WERI-Rb-1 (cell line): ENCODE measurements at regions not wholly inside any gene's neighbourhood (a gene's known extent, or its start where the extent isn't known, plus 50 kb on each side); places are given as distances from the start of the nearest gene placed in this dataset.

Experiments
- DNase-seq: peaks from one replicate; pipeline ENCODE4 v3.0.0-alpha.2; 2020
- H3K27ac ChIP-seq: fragments of 250-450 bp; sonication (Bioruptor Pico); 2 replicates; pipeline ENCODE4 v1.5.1; 2020; ENCODE audit warnings: mild to moderate bottlenecking, moderate library complexity
- H3K27me3 ChIP-seq: fragments of 250-450 bp; sonication (Bioruptor Pico); 2 replicates; pipeline ENCODE4 v1.5.1; 2021; ENCODE audit warnings: mild to moderate bottlenecking, low read depth, moderate library complexity; ENCODE audit not compliant: insufficient read depth, severe bottlenecking
- H3K36me3 ChIP-seq: fragments of 250-450 bp; sonication (Bioruptor Pico); 2 replicates; pipeline ENCODE4 v1.5.1; 2020; ENCODE audit warnings: mild to moderate bottlenecking, moderate library complexity
- H3K4me3 ChIP-seq: 2 replicates; pipeline ENCODE4 v1.5.1; 2011; ENCODE audit warnings: low read depth, mild to moderate bottlenecking, control low read depth, low read length
- H3K9me3 ChIP-seq: fragments of 250-450 bp; sonication (Bioruptor Pico); 2 replicates; pipeline ENCODE4 v1.5.1; 2021; ENCODE audit warnings: mild to moderate bottlenecking, moderate library complexity; ENCODE audit not compliant: severe bottlenecking
- TF ChIP-seq, protein P1 (sequence below): IDR thresholded peaks from 2 replicates; pipeline ENCODE4 v1.5.1; 2011; ENCODE audit warnings: low read depth, mild to moderate bottlenecking, control low read depth, inconsistent platforms, low read length

DNA sequence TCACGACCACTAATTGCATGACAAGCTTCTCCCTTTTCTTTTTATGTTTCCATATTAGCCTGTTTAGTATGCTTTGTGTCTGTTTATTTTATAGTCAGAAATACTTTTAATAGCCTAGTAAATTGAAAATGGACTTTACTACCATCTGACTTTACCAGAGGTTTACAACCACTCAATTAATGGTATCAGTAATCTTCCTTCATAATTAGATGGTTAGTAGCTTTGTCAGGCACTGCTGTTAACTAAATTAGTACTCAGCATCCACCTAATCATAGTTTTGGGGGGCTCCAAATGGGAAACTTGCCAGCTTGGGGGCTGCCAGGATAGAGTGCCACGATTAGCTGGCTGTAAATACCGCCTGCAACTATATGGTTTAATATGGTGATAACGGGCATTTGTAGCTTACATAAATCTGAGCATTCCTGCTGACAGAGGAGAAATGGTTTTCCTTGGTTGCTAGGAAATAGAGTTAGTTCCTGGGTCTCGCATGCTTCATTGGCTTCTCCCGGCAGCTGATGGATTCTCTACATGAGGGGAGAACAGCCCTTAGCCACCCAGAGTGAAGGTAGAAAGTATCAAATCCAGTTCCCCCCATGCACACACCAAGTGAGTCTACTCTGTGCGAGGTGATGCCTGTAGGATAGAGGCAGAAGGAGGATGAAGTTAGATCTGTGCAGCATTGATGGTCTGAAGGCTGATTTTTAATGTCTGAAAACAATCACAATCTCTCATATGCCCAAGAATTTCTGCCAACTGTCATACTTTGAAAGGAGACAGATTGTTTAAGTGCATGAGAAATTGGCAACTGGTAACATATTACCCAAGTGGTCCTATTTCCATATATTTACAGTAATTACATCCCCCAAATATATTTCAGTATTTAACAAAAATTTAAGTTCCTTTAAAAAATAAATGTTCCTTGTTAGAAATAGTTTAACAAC, 326.6 kb upstream of the PROK2 start:
- Histone ChIP-seq H3K36me3 (no peaks in the 10 kb centered on the region), H3K27ac (no peak overlapping the region), H3K9me3 (no peaks in the 10 kb centered on the region), H3K4me3 (no peak overlapping the region), H3K27me3 (no peaks in the 10 kb centered on the region)
- TF ChIP-seq, protein P1, sequence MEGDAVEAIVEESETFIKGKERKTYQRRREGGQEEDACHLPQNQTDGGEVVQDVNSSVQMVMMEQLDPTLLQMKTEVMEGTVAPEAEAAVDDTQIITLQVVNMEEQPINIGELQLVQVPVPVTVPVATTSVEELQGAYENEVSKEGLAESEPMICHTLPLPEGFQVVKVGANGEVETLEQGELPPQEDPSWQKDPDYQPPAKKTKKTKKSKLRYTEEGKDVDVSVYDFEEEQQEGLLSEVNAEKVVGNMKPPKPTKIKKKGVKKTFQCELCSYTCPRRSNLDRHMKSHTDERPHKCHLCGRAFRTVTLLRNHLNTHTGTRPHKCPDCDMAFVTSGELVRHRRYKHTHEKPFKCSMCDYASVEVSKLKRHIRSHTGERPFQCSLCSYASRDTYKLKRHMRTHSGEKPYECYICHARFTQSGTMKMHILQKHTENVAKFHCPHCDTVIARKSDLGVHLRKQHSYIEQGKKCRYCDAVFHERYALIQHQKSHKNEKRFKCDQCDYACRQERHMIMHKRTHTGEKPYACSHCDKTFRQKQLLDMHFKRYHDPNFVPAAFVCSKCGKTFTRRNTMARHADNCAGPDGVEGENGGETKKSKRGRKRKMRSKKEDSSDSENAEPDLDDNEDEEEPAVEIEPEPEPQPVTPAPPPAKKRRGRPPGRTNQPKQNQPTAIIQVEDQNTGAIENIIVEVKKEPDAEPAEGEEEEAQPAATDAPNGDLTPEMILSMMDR: no peak
- no peak for DNase-seq

DNA sequence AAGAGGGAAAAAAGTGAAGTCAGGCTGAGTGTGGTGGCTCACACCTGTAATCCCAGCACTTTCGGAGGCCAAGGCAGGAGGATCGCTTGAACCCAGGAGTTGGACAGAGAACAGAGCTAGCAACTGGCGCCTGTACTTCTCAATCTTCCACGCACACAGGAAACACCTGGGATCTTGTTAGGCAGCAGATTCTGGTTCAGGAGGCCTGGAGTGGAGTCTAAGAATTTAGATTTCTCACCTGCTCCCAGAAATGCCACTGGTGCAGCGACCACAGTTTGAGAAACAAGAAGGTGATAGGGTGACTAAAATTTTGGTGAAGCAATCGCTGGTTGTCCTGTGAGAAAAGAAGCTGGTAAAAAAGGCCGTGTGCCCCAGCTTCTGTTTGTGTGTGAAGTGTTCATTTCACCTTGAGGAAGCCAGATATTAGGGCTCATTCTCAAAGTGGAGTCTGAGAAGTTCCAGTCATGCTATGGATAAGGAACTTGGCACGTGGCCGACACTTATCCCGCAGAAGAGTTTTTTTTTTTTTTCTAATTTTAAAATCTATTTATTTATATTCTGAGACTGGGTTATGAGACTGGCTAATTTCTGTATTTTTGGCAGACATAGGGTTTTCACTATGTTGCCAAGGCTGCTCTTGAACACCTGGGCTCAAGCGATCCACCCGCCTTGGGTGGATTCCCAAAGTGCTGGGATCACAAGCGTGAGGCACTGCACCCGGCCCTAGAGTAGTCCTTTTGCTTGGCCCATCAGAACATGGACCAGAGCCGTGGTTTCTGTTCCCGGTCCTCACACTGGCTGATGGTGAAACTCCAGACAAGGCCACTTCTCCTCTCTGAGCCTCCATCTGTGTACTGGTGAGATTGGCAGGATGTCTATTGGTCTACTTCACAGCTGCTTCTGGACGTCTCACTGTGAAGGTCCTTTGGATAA, 324.6 kb upstream of the PROK2 start:
- DNase-seq: no peak
- TF ChIP-seq, protein P1: no peak
- Histone ChIP-seq H3K9me3 (no peaks in the 10 kb centered on the region), H3K27ac (no peak overlapping the region), H3K4me3 (no peak overlapping the region), H3K36me3 (no peaks in the 10 kb centered on the region), H3K27me3 (no peaks in the 10 kb centered on the region)

- DNase-seq: no peak
- H3K36me3 ChIP-seq: no peaks in the 10 kb centered on the region
- TF ChIP-seq, protein P1: no peak
- H3K27ac ChIP-seq: no peak overlapping the region
- H3K9me3 ChIP-seq: no peaks in the 10 kb centered on the region
- no peaks in the 10 kb centered on the region for H3K27me3 ChIP-seq
- H3K4me3 ChIP-seq: no peak overlapping the region
Measured at GRCh38 chr3:72105306-72105705, 320.4 kb upstream of the PROK2 start.

DNA sequence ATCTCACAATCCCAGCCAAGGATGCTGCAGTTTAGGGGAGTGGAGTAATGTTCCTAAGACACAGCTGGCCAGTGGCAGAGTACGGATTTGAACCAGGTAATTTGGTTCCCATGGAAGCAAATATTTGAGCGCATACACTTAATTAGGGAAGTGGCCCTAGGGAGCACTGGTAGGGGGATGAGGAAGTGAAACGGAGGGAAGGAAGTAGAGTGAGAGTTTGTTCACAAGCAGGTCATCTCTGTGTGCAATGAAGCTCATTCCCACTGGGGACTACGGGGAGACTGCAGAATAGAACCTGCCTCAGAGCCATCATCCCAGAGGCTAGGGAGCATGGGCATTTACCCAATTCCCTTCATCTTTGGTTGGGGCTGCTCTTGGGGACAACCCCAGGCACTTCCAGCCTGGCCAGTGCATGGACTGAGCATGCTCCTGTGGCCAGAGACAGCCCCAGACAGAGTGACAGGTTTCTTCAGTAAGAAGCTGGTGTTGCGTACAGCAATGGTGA, 317.2 kb upstream of the PROK2 start:
- Histone ChIP-seq H3K27me3 (no peaks in the 10 kb centered on the region), H3K9me3 (no peaks in the 10 kb centered on the region), H3K27ac (no peak overlapping the region), H3K4me3 (no peak overlapping the region), H3K36me3 (no peaks in the 10 kb centered on the region)
- TF ChIP-seq, protein P1: no peak
- no peak for DNase-seq

DNA sequence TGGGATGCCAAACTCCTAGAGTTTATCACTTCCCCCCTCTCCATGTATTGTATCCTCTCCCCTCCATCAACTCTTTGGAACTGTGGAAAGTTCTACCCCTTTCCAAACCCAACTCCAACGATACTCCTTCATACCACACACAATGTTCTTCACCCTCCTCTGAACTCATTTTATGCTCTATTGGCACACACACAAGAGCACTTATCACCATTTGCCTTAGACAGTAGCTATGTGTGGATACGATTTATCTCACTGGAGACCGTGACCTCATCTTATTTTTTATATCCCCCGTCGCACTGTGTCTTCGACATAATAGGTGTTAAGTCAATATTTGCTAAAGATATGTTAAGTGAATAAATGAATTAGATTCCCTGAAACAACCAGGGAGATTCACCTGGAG, 316.5 kb upstream of the PROK2 start:
- Histone ChIP-seq H3K27ac (no peak overlapping the region), H3K36me3 (no peaks in the 10 kb centered on the region), H3K4me3 (no peak overlapping the region), H3K27me3 (no peaks in the 10 kb centered on the region), H3K9me3 (no peaks in the 10 kb centered on the region)
- TF ChIP-seq, protein P1: no peak
- no peak for DNase-seq
